GM23248 (cell line): ENCODE measurements at regions not wholly inside any gene's neighbourhood (a gene's known extent, or its start where the extent isn't known, plus 50 kb on each side); places are given as distances from the start of the nearest gene placed in this dataset.

ENCODE experiments used
- EZH2 ChIP-seq: fragments of 200-600 bp; sonication (generic); IDR thresholded peaks from 2 replicates; pipeline ENCODE4 v1.6.1; 2018; ENCODE audit warnings: antibody characterized with exemption, mild to moderate bottlenecking; ENCODE audit not compliant: insufficient read depth, poor library complexity, severe bottlenecking
- EZH2phosphoT487 ChIP-seq: fragments of 200-600 bp; sonication (generic); IDR thresholded peaks from 2 replicates; pipeline ENCODE4 v1.6.1; 2018; ENCODE audit warnings: antibody characterized with exemption, moderate library complexity, mild to moderate bottlenecking, low read depth; ENCODE audit not compliant: insufficient read depth

DNA sequence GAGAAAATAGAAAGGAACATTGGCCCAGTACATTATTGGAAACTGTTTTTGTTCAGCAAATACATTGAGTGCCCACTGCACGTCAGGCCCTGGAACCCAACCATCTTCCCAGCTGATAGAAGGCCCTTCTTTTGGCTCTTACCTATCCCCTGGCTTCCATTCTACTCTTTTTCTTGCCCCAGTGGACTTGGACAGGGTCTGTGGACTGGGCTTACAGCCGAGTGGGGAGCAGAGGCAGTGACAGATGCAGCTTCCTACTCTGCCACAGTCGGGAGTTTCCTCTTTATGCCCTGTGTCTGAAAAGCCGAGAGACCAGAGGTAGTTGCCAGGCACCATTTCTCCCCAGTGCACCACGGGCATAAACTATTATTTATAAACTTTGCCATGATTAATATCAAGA lies 70.4 kb downstream of the ARHGAP35 start:
- TF ChIP-seq EZH2: no peak
- no peak for TF ChIP-seq EZH2phosphoT487
